Activated CD4-positive, alpha-beta T cell treated with anti-CD3 and anti-CD28 coated beads for 36 hours (primary cell): ENCODE measurements at regions not wholly inside any gene's neighbourhood (a gene's known extent, or its start where the extent isn't known, plus 50 kb on each side); places are given as distances from the start of the nearest gene placed in this dataset.
"Not testable (repeated sequence)": the region's sequence is repeated elsewhere in the genome, so short reads cannot be mapped to it uniquely, and the experiment has no call there.

Experiments used
- ATAC-seq: fragments of 200-7000 bp; cut with Tn5 transposase; one replicate; pipeline ENCODE4 v1.10.0; 2021; ENCODE audit warnings: mild to moderate bottlenecking, moderate library complexity
- CTCF ChIA-PET: fragments of 350-600 bp; sonication (Branson Sonifier 250); formaldehyde crosslinking; loops from one replicate; lab custom pipeline; 2021; ENCODE audit warnings: antibody characterized with exemption; lab: Charles Lee
- POLR2A ChIA-PET: fragments of 350-600 bp; sonication (Branson Sonifier 250); formaldehyde crosslinking; loops from one replicate; lab custom pipeline; 2021; ENCODE audit warnings: antibody characterized with exemption, inconsistent platforms; lab: Charles Lee
- DNase-seq: peaks from one replicate; pipeline ENCODE4 v3.0.0-alpha.2; 2020
- H3K27ac Mint-ChIP-seq: one replicate; pipeline ENCODE4 v1.8.0; 2021; ENCODE audit warnings: mixed read lengths
- H3K27me3 Mint-ChIP-seq: one replicate; pipeline ENCODE4 v1.8.0; 2021; ENCODE audit warnings: mixed read lengths
- H3K36me3 Mint-ChIP-seq: one replicate; pipeline ENCODE4 v1.8.0; 2021; ENCODE audit warnings: low read depth, mixed read lengths
- H3K4me1 Mint-ChIP-seq: one replicate; pipeline ENCODE4 v1.8.0; 2021; ENCODE audit warnings: mixed read lengths
- H3K4me3 Mint-ChIP-seq: one replicate; pipeline ENCODE4 v1.8.0; 2021; ENCODE audit warnings: mild to moderate bottlenecking, moderate library complexity, mixed read lengths
- H3K9me3 Mint-ChIP-seq: one replicate; pipeline ENCODE4 v1.8.0; 2021; ENCODE audit warnings: low read depth, mixed read lengths
- intact Hi-C, 2 experiments: fragments of 100-400 bp; cut with DNase I in 1 of 2; cut with micrococcal nuclease in 1 of 2; formaldehyde crosslinking; loops; one replicate each; pipeline versions ENCODE4 v1.14.2 to v1.15.1; 2022 to 2024; cut with DNase I, micrococcal nuclease

DNA sequence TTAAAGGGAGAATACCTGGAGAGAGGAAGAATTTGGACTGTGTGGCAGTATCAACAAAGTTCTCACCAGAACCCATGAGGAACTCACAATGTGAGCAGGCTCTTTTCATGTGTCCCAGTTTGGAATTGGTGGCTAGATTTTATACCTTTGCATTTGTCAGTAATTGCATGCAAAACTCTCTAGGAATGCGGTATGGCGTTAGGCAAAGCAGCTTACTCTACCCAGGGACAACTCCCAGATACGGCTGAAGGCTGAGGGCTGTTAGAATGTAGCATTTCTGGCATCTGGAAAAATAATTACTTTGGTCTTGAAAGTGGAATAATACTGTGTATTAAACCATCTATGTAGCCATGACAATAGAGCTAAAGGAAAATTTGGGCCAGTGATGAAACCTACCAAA, 635.5 kb downstream of the SLC16A7 start:
- Mint-ChIP-seq H3K4me1 (no peaks in the 10 kb centered on the region), H3K36me3 (no peaks in the 10 kb centered on the region), H3K27me3 (no peaks in the 10 kb centered on the region), H3K4me3 (no peak overlapping the region), H3K27ac (no peak overlapping the region), H3K9me3 (no peaks in the 10 kb centered on the region)
- ATAC-seq = no peak
- CTCF ChIA-PET = no interaction called here
- intact Hi-C loops = no loop called here
- DNase-seq = no peak
- POLR2A ChIA-PET = no interaction called here

DNA sequence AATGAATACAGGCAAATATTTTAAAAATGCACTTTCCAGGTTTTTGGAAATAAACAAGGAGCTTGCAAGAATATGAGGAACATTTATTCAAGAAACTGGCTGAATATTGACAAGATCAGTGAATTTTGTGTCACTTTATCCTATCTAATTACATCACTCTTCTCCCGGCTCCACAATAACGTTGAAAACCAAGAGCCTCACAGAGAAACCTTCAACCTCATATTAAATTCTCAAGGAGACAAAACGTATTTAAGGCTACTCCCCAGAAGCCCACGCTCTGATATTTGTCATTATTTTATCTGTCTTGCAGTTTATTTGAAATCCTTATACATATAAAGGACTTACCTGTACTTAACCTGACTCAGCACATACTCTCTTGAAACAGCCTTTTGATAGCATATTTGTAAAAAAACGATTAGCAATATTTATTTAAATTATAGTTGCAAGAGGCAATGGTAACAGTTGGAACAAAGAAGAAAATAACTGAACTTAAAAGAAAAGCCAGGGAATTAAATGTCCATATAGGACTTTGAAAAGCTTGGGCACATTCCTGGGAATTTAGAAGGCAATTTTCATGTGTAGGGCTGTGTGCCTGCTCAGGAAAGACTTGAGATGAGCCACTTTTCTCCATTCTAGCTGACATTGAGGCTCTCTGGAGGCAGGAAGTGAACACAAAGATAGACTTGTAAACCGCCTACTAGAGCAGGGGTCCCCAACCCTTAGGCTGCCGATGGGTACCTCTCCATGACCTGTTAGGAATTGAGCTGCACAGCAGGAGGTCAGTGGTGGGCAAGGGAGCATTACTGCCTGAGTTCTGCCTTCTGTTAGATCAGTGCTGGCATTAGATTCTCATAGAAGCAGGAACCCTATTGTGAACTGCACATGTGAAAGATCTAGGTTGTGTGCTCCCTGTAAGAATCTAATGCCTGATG, 636.4 kb downstream of the SLC16A7 start:
- Mint-ChIP-seq H3K4me1 (no peaks in the 10 kb centered on the region), H3K4me3 (no peak overlapping the region), H3K9me3 (no peaks in the 10 kb centered on the region), H3K36me3 (no peaks in the 10 kb centered on the region), H3K27ac (no peak overlapping the region), H3K27me3 (no peaks in the 10 kb centered on the region)
- CTCF ChIA-PET = no interaction called here
- DNase-seq (no peak), ATAC-seq (no peak)
- intact Hi-C loops = no loop called here
- POLR2A ChIA-PET = no interaction called here

DNA sequence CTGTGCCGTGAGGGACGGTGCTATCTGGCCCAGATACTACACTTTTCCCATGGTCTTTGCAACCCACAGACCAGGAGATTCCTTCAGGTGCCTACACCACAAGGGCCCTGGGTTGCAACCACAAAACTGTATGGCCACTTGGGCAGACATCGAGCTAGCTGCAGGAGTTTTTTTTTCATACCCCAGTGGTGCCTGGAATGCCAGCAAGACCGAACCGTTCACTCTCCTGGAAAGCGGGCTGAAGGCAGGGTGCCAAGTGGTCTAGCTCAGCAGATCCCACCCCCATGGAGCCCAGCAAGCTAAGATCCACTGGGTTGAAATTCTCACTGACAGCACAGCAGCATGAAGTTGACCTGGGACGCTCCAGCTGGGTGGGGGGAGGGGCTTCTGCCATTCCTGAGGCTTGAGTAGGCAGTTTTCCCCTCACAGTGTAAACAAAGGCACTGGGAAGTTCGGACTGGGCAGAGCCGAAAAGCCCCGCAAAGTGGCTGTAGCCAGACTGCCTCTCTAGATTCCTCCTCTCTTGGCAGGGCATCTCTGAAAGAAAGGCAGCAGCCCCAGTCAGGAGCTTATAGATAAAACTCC, 638.9 kb downstream of the SLC16A7 start:
- H3K27ac Mint-ChIP-seq, H3K36me3 Mint-ChIP-seq, H3K4me1 Mint-ChIP-seq, ATAC-seq, H3K4me3 Mint-ChIP-seq, DNase-seq, H3K27me3 Mint-ChIP-seq, POLR2A ChIA-PET, CTCF ChIA-PET, intact Hi-C loops: not testable (repeated sequence)
- peaks cover 13% of the 10 kb centered on the region for H3K9me3 Mint-ChIP-seq

DNA sequence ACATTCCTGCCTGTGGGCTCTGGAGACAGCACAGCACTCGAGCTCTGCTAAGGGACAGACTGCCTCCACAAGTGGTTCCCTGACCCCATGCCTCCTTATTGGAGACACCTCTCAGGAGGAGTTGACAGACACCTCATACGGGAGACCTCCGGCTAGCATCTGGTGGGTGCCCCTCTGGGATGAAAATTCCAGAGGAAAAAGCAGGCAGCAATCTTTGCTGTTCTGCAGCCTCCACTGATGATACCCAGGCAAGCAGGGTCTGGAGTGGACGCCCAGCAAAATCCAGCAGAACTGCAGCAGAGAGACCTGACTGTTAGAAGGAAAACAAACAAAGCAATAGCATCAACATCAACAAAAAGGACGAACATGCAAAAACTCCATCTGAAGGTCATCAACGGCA, 639.4 kb downstream of the SLC16A7 start:
- peaks cover 13% of the 10 kb centered on the region for H3K9me3 Mint-ChIP-seq
- H3K4me1 Mint-ChIP-seq = no peaks in the 10 kb centered on the region
- no peaks in the 10 kb centered on the region for H3K36me3 Mint-ChIP-seq
- H3K27ac Mint-ChIP-seq = no peak overlapping the region
- intact Hi-C loops = no loop called here
- POLR2A ChIA-PET = no interaction called here
- no peaks in the 10 kb centered on the region for H3K27me3 Mint-ChIP-seq
- DNase-seq (no peak), ATAC-seq (no peak)
- CTCF ChIA-PET = no interaction called here
- no peak overlapping the region for H3K4me3 Mint-ChIP-seq

DNA sequence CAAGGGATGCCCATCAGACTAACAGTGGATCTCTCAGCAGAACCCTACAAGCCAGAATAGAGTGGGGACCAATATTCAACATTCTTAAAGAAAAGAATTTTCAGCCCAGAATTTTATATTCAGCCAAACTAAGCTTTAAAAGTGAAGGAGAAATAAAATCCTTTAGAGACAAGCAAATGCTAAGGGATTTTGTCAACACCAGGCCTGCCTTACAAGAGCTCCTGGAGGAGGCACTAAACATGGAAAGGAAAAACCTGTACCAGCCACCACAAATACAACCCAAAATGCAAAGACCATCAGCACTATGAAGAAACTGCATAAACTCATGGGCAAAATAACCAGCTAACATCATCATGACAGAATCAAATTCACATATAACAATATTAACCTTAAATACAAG, 640.6 kb downstream of the SLC16A7 start:
- H3K4me3 Mint-ChIP-seq, CTCF ChIA-PET, H3K4me1 Mint-ChIP-seq, H3K27ac Mint-ChIP-seq, POLR2A ChIA-PET, H3K27me3 Mint-ChIP-seq, DNase-seq, intact Hi-C loops, H3K36me3 Mint-ChIP-seq, ATAC-seq: not testable (repeated sequence)
- peaks cover 13% of the 10 kb centered on the region for H3K9me3 Mint-ChIP-seq

DNA sequence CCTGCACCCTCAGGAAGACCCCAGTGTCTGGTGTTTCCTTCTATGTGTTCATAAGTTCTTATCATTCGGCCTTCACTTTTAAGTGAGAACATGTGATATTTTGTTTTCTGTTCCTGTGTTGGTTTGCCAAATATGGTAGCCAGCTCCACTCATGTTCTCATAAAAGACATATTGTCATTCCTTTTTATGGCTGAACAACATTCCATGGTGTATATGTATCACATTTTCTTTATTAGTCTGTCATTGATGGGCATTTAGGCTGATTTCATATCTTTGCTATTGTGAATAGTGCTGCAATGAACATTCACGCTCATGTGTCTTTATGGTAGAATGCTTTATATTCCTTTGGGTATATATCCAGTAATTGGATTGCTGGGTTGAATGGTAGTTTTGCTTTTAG, 645.1 kb downstream of the SLC16A7 start:
- DNase-seq = no peak
- intact Hi-C loops = no loop called here
- CTCF ChIA-PET = interaction anchor here (0.6 kb wide), 1 partner anchor 421 kb away, joined by 3 read pairs; no protein-coding TSS in a partner anchor

DNA sequence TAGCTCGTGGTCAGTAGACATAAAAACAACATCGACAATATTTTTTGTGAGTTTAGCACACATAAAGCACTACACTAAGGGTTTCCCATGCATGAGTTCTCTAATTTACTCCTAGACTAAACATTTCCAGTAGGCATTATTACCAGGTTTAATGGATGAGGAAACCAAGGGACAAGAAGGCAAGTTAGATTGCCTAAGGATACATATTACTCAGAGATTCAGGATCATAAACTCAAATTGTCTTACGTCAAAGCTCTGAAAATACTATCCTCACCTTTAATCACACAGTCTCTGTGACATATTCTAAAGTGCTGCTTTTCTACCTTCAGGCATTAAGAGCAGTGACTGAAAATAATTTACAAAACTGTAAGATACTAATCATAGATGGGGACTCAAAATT, 655.3 kb downstream of the SLC16A7 start:
- H3K4me3 Mint-ChIP-seq = no peak overlapping the region
- intact Hi-C loops = no loop called here
- no peaks in the 10 kb centered on the region for H3K4me1 Mint-ChIP-seq
- H3K36me3 Mint-ChIP-seq = no peaks in the 10 kb centered on the region
- CTCF ChIA-PET = interaction anchor here (0.6 kb wide), 1 partner anchor 1743 kb away, joined by 3 read pairs; no protein-coding TSS in a partner anchor
- no peak overlapping the region for H3K27ac Mint-ChIP-seq
- POLR2A ChIA-PET = no interaction called here
- ATAC-seq (no peak), DNase-seq (no peak)
- no peaks in the 10 kb centered on the region for H3K27me3 Mint-ChIP-seq
- no peaks in the 10 kb centered on the region for H3K9me3 Mint-ChIP-seq

More for the DNA sequence above, 645.1 kb downstream of the SLC16A7 start:
- peaks cover 13% of the 10 kb centered on the region for H3K9me3 Mint-ChIP-seq
- no peak for ATAC-seq
- H3K27ac Mint-ChIP-seq = no peak overlapping the region
- no peaks in the 10 kb centered on the region for H3K4me1 Mint-ChIP-seq
- no peaks in the 10 kb centered on the region for H3K36me3 Mint-ChIP-seq
- no peaks in the 10 kb centered on the region for H3K27me3 Mint-ChIP-seq
- no peak overlapping the region for H3K4me3 Mint-ChIP-seq
- POLR2A ChIA-PET = no interaction called here

DNA sequence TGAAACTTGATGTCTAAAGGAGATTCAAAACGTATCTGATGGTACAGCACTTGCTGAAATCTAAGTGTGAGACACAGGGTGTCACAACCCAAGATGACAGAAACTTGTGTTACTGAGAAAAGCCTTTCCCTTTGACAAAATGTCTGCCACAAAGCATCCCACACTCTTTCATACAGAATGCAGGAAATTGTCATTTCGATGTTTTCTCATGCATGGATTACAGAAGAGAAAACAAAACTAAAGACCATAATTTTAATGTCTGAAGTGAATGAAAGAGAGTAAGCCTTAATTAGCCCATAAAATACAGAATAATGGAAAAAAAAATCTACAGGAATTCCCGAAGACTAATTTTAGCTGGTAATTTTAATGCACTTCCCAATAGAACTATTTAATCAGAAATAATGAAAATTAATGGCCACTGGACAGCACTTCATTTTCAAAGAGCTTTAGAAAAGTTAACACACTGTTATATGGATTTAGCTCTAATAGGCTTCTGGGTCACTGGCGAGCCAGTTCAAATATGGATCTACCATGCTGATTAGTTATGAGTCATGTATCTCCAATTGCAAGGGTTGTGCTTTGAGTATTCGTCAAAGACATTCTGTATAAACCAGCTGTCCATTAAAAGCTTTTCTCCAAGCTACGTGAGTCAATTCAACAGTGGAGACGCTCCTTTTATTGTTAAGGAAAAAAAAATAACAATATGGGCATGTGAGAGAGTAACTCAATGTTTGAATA, 656.7 kb downstream of the SLC16A7 start:
- ATAC-seq = no peak
- DNase-seq = no peak
- no peak overlapping the region for H3K4me3 Mint-ChIP-seq
- no peaks in the 10 kb centered on the region for H3K36me3 Mint-ChIP-seq
- H3K27ac Mint-ChIP-seq = no peak overlapping the region
- POLR2A ChIA-PET = no interaction called here
- intact Hi-C loops = no loop called here
- no peaks in the 10 kb centered on the region for H3K4me1 Mint-ChIP-seq
- H3K27me3 Mint-ChIP-seq = no peaks in the 10 kb centered on the region
- no peaks in the 10 kb centered on the region for H3K9me3 Mint-ChIP-seq
- CTCF ChIA-PET = no interaction called here

DNA sequence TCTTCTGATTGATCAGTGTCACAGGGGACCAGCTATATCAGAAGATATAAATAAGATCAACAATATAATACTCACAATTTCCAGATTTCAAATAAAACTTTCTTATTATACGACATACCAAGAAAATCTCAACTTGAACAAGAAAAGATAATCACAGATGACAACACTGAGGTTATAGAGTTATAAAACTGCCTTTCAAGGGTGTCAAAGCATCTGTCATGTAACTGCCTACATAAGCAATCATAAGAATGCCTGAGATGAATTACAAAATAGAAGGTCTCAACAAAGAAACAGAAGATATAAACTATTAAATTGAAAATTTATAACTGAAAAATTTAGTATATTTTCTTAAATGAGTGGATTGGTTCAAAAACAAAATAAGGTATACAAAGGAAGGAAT, 659.2 kb downstream of the SLC16A7 start:
- no peak for DNase-seq
- no peak for ATAC-seq
- H3K4me1 Mint-ChIP-seq = no peaks in the 10 kb centered on the region
- no peak overlapping the region for H3K4me3 Mint-ChIP-seq
- no peaks in the 10 kb centered on the region for H3K9me3 Mint-ChIP-seq
- intact Hi-C loops = no loop called here
- ChIA-PET CTCF (no interaction called here), POLR2A (no interaction called here)
- no peak overlapping the region for H3K27ac Mint-ChIP-seq
- no peaks in the 10 kb centered on the region for H3K27me3 Mint-ChIP-seq
- H3K36me3 Mint-ChIP-seq = no peaks in the 10 kb centered on the region

DNA sequence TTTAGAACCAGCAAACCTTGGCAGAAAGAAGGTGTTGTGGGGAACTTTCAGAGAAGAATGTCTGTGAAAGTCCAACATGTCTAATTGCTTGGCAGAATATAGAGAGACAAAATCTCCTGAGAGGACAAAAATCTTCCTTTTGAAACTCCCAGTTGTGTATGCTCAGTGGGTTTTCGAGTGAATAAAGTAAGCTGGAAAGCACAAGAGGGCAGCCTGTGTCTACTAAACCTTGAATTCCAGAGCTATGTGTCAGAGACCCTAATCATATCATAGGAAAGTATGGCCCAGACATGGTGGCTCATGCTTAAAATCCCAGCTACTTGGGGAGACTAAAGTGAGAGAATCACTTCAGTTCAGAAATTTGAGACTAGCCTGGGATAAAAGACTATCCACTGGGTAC, 661.2 kb downstream of the SLC16A7 start:
- CTCF ChIA-PET = no interaction called here
- no peak for ATAC-seq
- H3K27me3 Mint-ChIP-seq = no peaks in the 10 kb centered on the region
- no peaks in the 10 kb centered on the region for H3K9me3 Mint-ChIP-seq
- H3K27ac Mint-ChIP-seq = no peak overlapping the region
- intact Hi-C loops = no loop called here
- no peak overlapping the region for H3K4me3 Mint-ChIP-seq
- POLR2A ChIA-PET = no interaction called here
- H3K36me3 Mint-ChIP-seq = no peaks in the 10 kb centered on the region
- no peaks in the 10 kb centered on the region for H3K4me1 Mint-ChIP-seq
- no peak for DNase-seq

DNA sequence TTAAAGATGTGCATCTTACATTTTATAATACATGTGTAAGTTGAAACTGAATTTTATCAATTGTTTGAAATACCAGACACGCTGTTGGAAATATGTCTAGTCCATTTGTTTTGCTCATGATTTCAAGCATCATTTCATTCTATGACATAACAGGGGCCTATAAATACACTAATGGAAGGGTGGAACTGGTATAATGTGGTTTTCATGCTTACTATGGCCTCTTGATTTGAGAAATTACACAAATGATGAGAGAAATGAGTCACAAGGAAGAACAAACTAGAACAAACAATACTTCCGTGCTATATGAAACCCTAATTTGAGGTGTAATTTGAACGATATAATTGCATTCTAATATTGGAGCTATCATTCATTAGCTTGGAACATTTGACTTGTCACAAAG, 663.4 kb downstream of the SLC16A7 start:
- intact Hi-C loops = no loop called here
- no peaks in the 10 kb centered on the region for H3K36me3 Mint-ChIP-seq
- CTCF ChIA-PET = no interaction called here

More for the DNA sequence above, 663.4 kb downstream of the SLC16A7 start:
- no peak for ATAC-seq
- Mint-ChIP-seq H3K9me3 (no peaks in the 10 kb centered on the region), H3K4me1 (no peaks in the 10 kb centered on the region), H3K27me3 (no peaks in the 10 kb centered on the region), H3K27ac (no peak overlapping the region), H3K4me3 (no peak overlapping the region)
- no peak for DNase-seq
- POLR2A ChIA-PET = no interaction called here
